ENCODE measurements at regions not wholly inside any gene's neighbourhood (a gene's known extent, or its start where the extent isn't known, plus 50 kb on each side); places are given as distances from the start of the nearest gene placed in this dataset.

DNA sequence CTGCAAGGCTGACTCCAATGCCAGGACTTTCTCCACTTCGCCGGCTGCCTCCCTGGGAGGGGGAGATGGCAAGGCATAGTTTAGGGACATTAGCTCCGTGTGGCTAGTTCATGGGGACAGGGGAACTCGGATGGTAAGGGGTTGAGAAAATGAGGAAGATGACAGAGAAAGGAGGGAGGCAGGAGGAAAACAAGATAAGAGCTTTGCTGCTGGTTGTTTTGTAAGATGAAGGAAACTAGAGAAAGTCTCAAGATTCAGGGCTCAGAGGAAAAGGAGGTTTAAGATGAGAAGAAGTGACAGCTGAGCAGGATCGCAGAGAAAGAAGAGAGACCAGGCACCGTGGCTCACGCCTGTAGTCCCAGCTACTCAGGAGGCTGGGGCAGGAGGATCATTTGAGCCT, 180.9 kb upstream of the RREB1 start:
- Histone ChIP-seq H3K27ac (ENCODE audit: low read depth) (no peak overlapping the region), H3K4me2 (no peak overlapping the region), H3K4me1 (ENCODE audit: insufficient read depth) (no peaks in the 10 kb centered on the region), H3K79me2 (replicated peaks; ENCODE audit: insufficient read depth) (no peaks in the 10 kb centered on the region), H3F3A (replicated peaks; ENCODE audit: low read depth) (no peaks in the 10 kb centered on the region), H2AFZ (no peak overlapping the region), H3K27me3 (ENCODE audit: insufficient read depth) (no peaks in the 10 kb centered on the region), H4K20me1 (replicated peaks; ENCODE audit: insufficient read depth) (no peaks in the 10 kb centered on the region), H3K36me3 (ENCODE audit: insufficient read depth) (no peaks in the 10 kb centered on the region), H3K9me2 (ENCODE audit: insufficient read depth) (no peaks in the 10 kb centered on the region), H3K4me3 (no peak overlapping the region)
- Mint-ChIP-seq H3K36me3 (ENCODE audit: low read depth) (no peaks in the 10 kb centered on the region), H3K4me1 (peaks cover 13% of the 10 kb centered on the region; the same call in 2 of the 3 replicates), H3K4me3 (no peak overlapping the region), H3K9me3 (no peaks in the 10 kb centered on the region; the same call in 2 of the 3 replicates), H3K27ac (no peak overlapping the region), H3K27me3 (ENCODE audit: insufficient read depth, low read depth, poor library complexity) (peaks cover 7% of the 10 kb centered on the region)
- DNase-seq (ENCODE audit: low spot score) (no peak), ATAC-seq (no peak)
- no peak for TF ChIP-seq CREB1 (CRISPR knock-in tag; IDR thresholded peaks at IDR 0.05; ENCODE audit: low read depth)
- TF ChIP-seq, protein P1, sequence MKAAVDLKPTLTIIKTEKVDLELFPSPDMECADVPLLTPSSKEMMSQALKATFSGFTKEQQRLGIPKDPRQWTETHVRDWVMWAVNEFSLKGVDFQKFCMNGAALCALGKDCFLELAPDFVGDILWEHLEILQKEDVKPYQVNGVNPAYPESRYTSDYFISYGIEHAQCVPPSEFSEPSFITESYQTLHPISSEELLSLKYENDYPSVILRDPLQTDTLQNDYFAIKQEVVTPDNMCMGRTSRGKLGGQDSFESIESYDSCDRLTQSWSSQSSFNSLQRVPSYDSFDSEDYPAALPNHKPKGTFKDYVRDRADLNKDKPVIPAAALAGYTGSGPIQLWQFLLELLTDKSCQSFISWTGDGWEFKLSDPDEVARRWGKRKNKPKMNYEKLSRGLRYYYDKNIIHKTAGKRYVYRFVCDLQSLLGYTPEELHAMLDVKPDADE (IDR thresholded peaks at IDR 0.05) = no peak
- TF ChIP-seq ZNF331 (CRISPR knock-in tag; IDR thresholded peaks at IDR 0.05; ENCODE audit: low read depth) = no peak
- no peak for TF ChIP-seq STAT1 (IDR thresholded peaks at IDR 0.05; ENCODE audit: unreplicated experiment)
- TF ChIP-seq, protein P2, sequence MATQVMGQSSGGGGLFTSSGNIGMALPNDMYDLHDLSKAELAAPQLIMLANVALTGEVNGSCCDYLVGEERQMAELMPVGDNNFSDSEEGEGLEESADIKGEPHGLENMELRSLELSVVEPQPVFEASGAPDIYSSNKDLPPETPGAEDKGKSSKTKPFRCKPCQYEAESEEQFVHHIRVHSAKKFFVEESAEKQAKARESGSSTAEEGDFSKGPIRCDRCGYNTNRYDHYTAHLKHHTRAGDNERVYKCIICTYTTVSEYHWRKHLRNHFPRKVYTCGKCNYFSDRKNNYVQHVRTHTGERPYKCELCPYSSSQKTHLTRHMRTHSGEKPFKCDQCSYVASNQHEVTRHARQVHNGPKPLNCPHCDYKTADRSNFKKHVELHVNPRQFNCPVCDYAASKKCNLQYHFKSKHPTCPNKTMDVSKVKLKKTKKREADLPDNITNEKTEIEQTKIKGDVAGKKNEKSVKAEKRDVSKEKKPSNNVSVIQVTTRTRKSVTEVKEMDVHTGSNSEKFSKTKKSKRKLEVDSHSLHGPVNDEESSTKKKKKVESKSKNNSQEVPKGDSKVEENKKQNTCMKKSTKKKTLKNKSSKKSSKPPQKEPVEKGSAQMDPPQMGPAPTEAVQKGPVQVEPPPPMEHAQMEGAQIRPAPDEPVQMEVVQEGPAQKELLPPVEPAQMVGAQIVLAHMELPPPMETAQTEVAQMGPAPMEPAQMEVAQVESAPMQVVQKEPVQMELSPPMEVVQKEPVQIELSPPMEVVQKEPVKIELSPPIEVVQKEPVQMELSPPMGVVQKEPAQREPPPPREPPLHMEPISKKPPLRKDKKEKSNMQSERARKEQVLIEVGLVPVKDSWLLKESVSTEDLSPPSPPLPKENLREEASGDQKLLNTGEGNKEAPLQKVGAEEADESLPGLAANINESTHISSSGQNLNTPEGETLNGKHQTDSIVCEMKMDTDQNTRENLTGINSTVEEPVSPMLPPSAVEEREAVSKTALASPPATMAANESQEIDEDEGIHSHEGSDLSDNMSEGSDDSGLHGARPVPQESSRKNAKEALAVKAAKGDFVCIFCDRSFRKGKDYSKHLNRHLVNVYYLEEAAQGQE (IDR thresholded peaks at IDR 0.05; ENCODE audit: unreplicated experiment) = no peak
- TF ChIP-seq, protein P3, sequence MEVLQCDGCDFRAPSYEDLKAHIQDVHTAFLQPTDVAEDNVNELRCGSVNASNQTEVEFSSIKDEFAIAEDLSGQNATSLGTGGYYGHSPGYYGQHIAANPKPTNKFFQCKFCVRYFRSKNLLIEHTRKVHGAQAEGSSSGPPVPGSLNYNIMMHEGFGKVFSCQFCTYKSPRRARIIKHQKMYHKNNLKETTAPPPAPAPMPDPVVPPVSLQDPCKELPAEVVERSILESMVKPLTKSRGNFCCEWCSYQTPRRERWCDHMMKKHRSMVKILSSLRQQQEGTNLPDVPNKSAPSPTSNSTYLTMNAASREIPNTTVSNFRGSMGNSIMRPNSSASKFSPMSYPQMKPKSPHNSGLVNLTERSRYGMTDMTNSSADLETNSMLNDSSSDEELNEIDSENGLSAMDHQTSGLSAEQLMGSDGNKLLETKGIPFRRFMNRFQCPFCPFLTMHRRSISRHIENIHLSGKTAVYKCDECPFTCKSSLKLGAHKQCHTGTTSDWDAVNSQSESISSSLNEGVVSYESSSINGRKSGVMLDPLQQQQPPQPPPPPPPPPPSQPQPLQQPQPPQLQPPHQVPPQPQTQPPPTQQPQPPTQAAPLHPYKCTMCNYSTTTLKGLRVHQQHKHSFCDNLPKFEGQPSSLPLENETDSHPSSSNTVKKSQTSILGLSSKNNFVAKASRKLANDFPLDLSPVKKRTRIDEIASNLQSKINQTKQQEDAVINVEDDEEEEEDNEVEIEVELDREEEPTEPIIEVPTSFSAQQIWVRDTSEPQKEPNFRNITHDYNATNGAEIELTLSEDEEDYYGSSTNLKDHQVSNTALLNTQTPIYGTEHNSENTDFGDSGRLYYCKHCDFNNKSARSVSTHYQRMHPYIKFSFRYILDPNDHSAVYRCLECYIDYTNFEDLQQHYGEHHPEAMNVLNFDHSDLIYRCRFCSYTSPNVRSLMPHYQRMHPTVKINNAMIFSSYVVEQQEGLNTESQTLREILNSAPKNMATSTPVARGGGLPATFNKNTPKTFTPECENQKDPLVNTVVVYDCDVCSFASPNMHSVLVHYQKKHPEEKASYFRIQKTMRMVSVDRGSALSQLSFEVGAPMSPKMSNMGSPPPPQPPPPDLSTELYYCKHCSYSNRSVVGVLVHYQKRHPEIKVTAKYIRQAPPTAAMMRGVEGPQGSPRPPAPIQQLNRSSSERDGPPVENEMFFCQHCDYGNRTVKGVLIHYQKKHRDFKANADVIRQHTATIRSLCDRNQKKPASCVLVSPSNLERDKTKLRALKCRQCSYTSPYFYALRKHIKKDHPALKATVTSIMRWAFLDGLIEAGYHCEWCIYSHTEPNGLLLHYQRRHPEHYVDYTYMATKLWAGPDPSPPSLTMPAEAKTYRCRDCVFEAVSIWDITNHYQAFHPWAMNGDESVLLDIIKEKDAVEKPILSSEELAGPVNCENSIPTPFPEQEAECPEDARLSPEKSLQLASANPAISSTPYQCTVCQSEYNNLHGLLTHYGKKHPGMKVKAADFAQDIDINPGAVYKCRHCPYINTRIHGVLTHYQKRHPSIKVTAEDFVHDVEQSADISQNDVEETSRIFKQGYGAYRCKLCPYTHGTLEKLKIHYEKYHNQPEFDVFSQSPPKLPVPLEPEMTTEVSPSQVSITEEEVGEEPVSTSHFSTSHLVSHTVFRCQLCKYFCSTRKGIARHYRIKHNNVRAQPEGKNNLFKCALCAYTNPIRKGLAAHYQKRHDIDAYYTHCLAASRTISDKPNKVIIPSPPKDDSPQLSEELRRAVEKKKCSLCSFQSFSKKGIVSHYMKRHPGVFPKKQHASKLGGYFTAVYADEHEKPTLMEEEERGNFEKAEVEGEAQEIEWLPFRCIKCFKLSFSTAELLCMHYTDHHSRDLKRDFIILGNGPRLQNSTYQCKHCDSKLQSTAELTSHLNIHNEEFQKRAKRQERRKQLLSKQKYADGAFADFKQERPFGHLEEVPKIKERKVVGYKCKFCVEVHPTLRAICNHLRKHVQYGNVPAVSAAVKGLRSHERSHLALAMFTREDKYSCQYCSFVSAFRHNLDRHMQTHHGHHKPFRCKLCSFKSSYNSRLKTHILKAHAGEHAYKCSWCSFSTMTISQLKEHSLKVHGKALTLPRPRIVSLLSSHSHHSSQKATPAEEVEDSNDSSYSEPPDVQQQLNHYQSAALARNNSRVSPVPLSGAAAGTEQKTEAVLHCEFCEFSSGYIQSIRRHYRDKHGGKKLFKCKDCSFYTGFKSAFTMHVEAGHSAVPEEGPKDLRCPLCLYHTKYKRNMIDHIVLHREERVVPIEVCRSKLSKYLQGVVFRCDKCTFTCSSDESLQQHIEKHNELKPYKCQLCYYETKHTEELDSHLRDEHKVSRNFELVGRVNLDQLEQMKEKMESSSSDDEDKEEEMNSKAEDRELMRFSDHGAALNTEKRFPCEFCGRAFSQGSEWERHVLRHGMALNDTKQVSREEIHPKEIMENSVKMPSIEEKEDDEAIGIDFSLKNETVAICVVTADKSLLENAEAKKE (CRISPR knock-in tag; IDR thresholded peaks at IDR 0.05) = no peak
- TF ChIP-seq EZH2phosphoT487 (IDR thresholded peaks at IDR 0.05; ENCODE audit: unreplicated experiment) = no peak
- TF ChIP-seq ZNF114 (CRISPR knock-in tag; IDR thresholded peaks at IDR 0.05) = no peak
- no peak for TF ChIP-seq JUNB (IDR thresholded peaks at IDR 0.05; ENCODE audit: unreplicated experiment)
- TF ChIP-seq, protein P4, sequence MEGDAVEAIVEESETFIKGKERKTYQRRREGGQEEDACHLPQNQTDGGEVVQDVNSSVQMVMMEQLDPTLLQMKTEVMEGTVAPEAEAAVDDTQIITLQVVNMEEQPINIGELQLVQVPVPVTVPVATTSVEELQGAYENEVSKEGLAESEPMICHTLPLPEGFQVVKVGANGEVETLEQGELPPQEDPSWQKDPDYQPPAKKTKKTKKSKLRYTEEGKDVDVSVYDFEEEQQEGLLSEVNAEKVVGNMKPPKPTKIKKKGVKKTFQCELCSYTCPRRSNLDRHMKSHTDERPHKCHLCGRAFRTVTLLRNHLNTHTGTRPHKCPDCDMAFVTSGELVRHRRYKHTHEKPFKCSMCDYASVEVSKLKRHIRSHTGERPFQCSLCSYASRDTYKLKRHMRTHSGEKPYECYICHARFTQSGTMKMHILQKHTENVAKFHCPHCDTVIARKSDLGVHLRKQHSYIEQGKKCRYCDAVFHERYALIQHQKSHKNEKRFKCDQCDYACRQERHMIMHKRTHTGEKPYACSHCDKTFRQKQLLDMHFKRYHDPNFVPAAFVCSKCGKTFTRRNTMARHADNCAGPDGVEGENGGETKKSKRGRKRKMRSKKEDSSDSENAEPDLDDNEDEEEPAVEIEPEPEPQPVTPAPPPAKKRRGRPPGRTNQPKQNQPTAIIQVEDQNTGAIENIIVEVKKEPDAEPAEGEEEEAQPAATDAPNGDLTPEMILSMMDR (conservative IDR thresholded peaks at IDR 0.05; ENCODE audit: low read depth in 2 of 2) = no peak
- no peak for TF ChIP-seq NANOG (IDR thresholded peaks at IDR 0.05; ENCODE audit: borderline replicate concordance)
- TF ChIP-seq POLR2AphosphoS5 (IDR thresholded peaks at IDR 0.05; ENCODE audit: low read depth) = no peak
- TF ChIP-seq EZH2 (IDR thresholded peaks at IDR 0.05; ENCODE audit: low read depth, unreplicated experiment) = no peak
